ENCODE measurements at regions not wholly inside any gene's neighbourhood (a gene's known extent, or its start where the extent isn't known, plus 50 kb on each side); places are given as distances from the start of the nearest gene placed in this dataset.

- TF ChIP-seq ZBTB33 (IDR thresholded peaks at IDR 0.05), result no peak
- TF ChIP-seq CTCF (IDR thresholded peaks at IDR 0.05; ENCODE audit: low read depth, low read length, missing input control), result no peak
- no peak for TF ChIP-seq MAX (IDR thresholded peaks at IDR 0.05)
- no peak for TF ChIP-seq RAD21 (IDR thresholded peaks at IDR 0.05)
- TF ChIP-seq REST (IDR thresholded peaks at IDR 0.05), result no peak
- no peak for TF ChIP-seq EGR1 (IDR thresholded peaks at IDR 0.05; ENCODE audit: low read depth in 2 of 2)
- no peak for TF ChIP-seq HNF4G (IDR thresholded peaks at IDR 0.05)
- no peak for TF ChIP-seq JUND (IDR thresholded peaks at IDR 0.05)
- TF ChIP-seq ATF3 (IDR thresholded peaks at IDR 0.05), result no peak
- TF ChIP-seq YY1 (IDR thresholded peaks at IDR 0.05), result no peak
- TF ChIP-seq SP1 (IDR thresholded peaks at IDR 0.05), result no peak
These were observed 122.1 kb upstream of the PKDCC start for GRCh38 chr2:41925712-41926111.
